Vagina (tissue), 2 donors: ENCODE measurements at regions not wholly inside any gene's neighbourhood (a gene's known extent, or its start where the extent isn't known, plus 50 kb on each side); places are given as distances from the start of the nearest gene placed in this dataset.

Experiments
- POLR2A ChIP-seq, 2 donors: fragments of 450-650 bp; IDR thresholded peaks; one replicate each; pipeline ENCODE4 v1.6.1; 2017; ENCODE audit warnings: antibody characterized with exemption in 2 of 2, mild to moderate bottlenecking in 2 of 2, moderate library complexity in 2 of 2
- POLR2AphosphoS5 ChIP-seq, 2 donors: sonication (generic); formaldehyde crosslinking; IDR thresholded peaks; one replicate each; pipeline ENCODE4 v1.9.0; 2017; ENCODE audit warnings: antibody characterized with exemption in 2 of 2, mild to moderate bottlenecking in 2 of 2, low read depth in 1 of 2; ENCODE audit not compliant: insufficient read depth in 1 of 2
- TF ChIP-seq, protein P1 (sequence below), 3 experiments: fragments of 450-650 bp in 2 of 3; fragments of 200-600 bp in 1 of 3; sonication (generic) in 1 of 3; IDR thresholded peaks; one replicate each; pipeline ENCODE4 v1.5.1; 2017 to 2019; ENCODE audit warnings: antibody characterized with exemption in 3 of 3, mild to moderate bottlenecking in 2 of 3, moderate library complexity in 2 of 3

GRCh38 chr9:88794100-88794499 lies 197.2 kb upstream of the S1PR3 start:
- TF ChIP-seq, protein P1, sequence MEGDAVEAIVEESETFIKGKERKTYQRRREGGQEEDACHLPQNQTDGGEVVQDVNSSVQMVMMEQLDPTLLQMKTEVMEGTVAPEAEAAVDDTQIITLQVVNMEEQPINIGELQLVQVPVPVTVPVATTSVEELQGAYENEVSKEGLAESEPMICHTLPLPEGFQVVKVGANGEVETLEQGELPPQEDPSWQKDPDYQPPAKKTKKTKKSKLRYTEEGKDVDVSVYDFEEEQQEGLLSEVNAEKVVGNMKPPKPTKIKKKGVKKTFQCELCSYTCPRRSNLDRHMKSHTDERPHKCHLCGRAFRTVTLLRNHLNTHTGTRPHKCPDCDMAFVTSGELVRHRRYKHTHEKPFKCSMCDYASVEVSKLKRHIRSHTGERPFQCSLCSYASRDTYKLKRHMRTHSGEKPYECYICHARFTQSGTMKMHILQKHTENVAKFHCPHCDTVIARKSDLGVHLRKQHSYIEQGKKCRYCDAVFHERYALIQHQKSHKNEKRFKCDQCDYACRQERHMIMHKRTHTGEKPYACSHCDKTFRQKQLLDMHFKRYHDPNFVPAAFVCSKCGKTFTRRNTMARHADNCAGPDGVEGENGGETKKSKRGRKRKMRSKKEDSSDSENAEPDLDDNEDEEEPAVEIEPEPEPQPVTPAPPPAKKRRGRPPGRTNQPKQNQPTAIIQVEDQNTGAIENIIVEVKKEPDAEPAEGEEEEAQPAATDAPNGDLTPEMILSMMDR (IDR thresholded peaks at IDR 0.05) = no peak
- TF ChIP-seq POLR2AphosphoS5 (IDR thresholded peaks at IDR 0.05; ENCODE audit: insufficient read depth in 1 of 2, low read depth in 1 of 2) = no peak
- no peak for TF ChIP-seq POLR2A (IDR thresholded peaks at IDR 0.05)
